CD4-positive, alpha-beta T cell (primary cell): ENCODE measurements at regions not wholly inside any gene's neighbourhood (a gene's known extent, or its start where the extent isn't known, plus 50 kb on each side); places are given as distances from the start of the nearest gene placed in this dataset.

Experiments used
- ATAC-seq: fragments of 200-7000 bp; cut with Tn5 transposase; one replicate; pipeline ENCODE4 v1.10.0; 2022; ENCODE audit warnings: mild to moderate bottlenecking; ENCODE audit not compliant: poor library complexity
- CTCF ChIA-PET: fragments of 350-600 bp; sonication (Branson Sonifier 250); formaldehyde crosslinking; loops from one replicate; lab custom pipeline; 2021; ENCODE audit warnings: antibody characterized with exemption, inconsistent platforms; lab: Charles Lee
- POLR2A ChIA-PET: fragments of 350-600 bp; sonication (Branson Sonifier 250); formaldehyde crosslinking; loops from one replicate; lab custom pipeline; 2021; ENCODE audit warnings: antibody characterized with exemption, inconsistent platforms; lab: Charles Lee
- DNase-seq, 14 experiments: peaks; one replicate each; pipeline ENCODE4 v3.0.0-alpha.2; 2013 to 2020; ENCODE audit warnings: mixed read lengths in 2 of 14
- H3K27ac ChIP-seq, 2 donors: one replicate each; pipeline versions ENCODE4 v1.5.1 to v1.7.0; 2013; ENCODE audit warnings: low read length in 2 of 2, low read depth in 1 of 2, mild to moderate bottlenecking in 1 of 2
- H3K27me3 ChIP-seq, 2 experiments: 1 replicate in 1 of 2; 2 replicates in 1 of 2; pipeline versions ENCODE4 v1.6.1 to v1.7.0; 2013; ENCODE audit warnings: low read length in 2 of 2, control low read depth in 1 of 2, mild to moderate bottlenecking in 1 of 2, moderate library complexity in 1 of 2; ENCODE audit not compliant: insufficient read depth in 2 of 2, control insufficient read depth in 1 of 2
- H3K36me3 ChIP-seq: one replicate; pipeline ENCODE4 v1.6.1; 2013; ENCODE audit warnings: low read length, control low read depth; ENCODE audit not compliant: insufficient read depth
- H3K4me1 ChIP-seq: one replicate; pipeline ENCODE4 v1.6.1; 2013; ENCODE audit warnings: low read length, control low read depth; ENCODE audit not compliant: insufficient read depth
- H3K4me3 ChIP-seq: one replicate; pipeline ENCODE4 v1.5.1; 2013; ENCODE audit warnings: mild to moderate bottlenecking, low read length, moderate library complexity
- H3K9me3 ChIP-seq, 2 experiments: 1 replicate in 1 of 2; 2 replicates in 1 of 2; pipeline versions ENCODE4 v1.6.1 to v1.7.0; 2013; ENCODE audit warnings: low read length in 2 of 2, mild to moderate bottlenecking in 2 of 2, control low read depth in 1 of 2, moderate library complexity in 1 of 2; ENCODE audit not compliant: control insufficient read depth in 1 of 2, insufficient read depth in 1 of 2
- H3K27ac Mint-ChIP-seq: one replicate; pipeline ENCODE4 v1.8.0; 2020; ENCODE audit warnings: mixed read lengths
- H3K27me3 Mint-ChIP-seq: one replicate; pipeline ENCODE4 v1.8.0; 2021; ENCODE audit warnings: mixed read lengths
- H3K36me3 Mint-ChIP-seq: one replicate; pipeline ENCODE4 v1.8.0; 2021; ENCODE audit warnings: low read depth, mixed read lengths
- H3K4me1 Mint-ChIP-seq: one replicate; pipeline ENCODE4 v1.8.0; 2021; ENCODE audit warnings: low read depth, mixed read lengths
- H3K4me3 Mint-ChIP-seq: one replicate; pipeline ENCODE4 v1.8.0; 2020; ENCODE audit warnings: mild to moderate bottlenecking, mixed read lengths
- H3K9me3 Mint-ChIP-seq: one replicate; pipeline ENCODE4 v1.8.0; 2020; ENCODE audit warnings: mixed read lengths
- CTCF ChIP-seq: fragments of 200-600 bp; IDR thresholded peaks from one replicate; pipeline ENCODE4 v1.8.0; 2022; ENCODE audit warnings: antibody characterized with exemption, mild to moderate bottlenecking
- intact Hi-C, 2 experiments: fragments of 100-400 bp; cut with DNase I in 1 of 2; cut with micrococcal nuclease in 1 of 2; formaldehyde crosslinking; loops; one replicate each; pipeline versions ENCODE4 v1.15.1 to v1.9.0; 2023 to 2025; cut with DNase I, micrococcal nuclease

- TF ChIP-seq CTCF: no peak
These were observed 355.8 kb upstream of the IL12A start for GRCh38 chr3:159632851-159633250.

GRCh38 chr3:159634483-159634882 lies 354.2 kb upstream of the IL12A start:
- no peak overlapping the region for H3K27ac Mint-ChIP-seq
- DNase-seq (no peak), ATAC-seq (no peak)
- ChIA-PET POLR2A (no interaction called here), CTCF (no interaction called here)
- TF ChIP-seq CTCF: no peak
- no peak overlapping the region for H3K4me3 Mint-ChIP-seq
- no peaks in the 10 kb centered on the region for H3K9me3 Mint-ChIP-seq
- Histone ChIP-seq H3K4me1 (no peaks in the 10 kb centered on the region), H3K36me3 (no peaks in the 10 kb centered on the region), H3K9me3 (no peaks in the 10 kb centered on the region), H3K27ac (no peak overlapping the region), H3K4me3 (no peak overlapping the region), H3K27me3 (no peaks in the 10 kb centered on the region)
- no peaks in the 10 kb centered on the region for H3K27me3 Mint-ChIP-seq
- H3K4me1 Mint-ChIP-seq: no peaks in the 10 kb centered on the region
- H3K36me3 Mint-ChIP-seq: no peaks in the 10 kb centered on the region
- intact Hi-C loops: no loop called here

More at GRCh38 chr3:159632851-159633250, 355.8 kb upstream of the IL12A start:
- H3K27ac Mint-ChIP-seq: no peak overlapping the region
- H3K27me3 ChIP-seq: no peaks in the 10 kb centered on the region
- ATAC-seq (no peak), DNase-seq (no peak)
- no peaks in the 10 kb centered on the region for H3K4me1 ChIP-seq
- H3K4me1 Mint-ChIP-seq: no peaks in the 10 kb centered on the region
- no peaks in the 10 kb centered on the region for H3K9me3 Mint-ChIP-seq
- no peaks in the 10 kb centered on the region for H3K36me3 ChIP-seq
- ChIA-PET CTCF (no interaction called here), POLR2A (no interaction called here)
- no peak overlapping the region for H3K27ac ChIP-seq
- no peak overlapping the region for H3K4me3 Mint-ChIP-seq
- H3K4me3 ChIP-seq: no peak overlapping the region
- no peaks in the 10 kb centered on the region for H3K9me3 ChIP-seq
- H3K27me3 Mint-ChIP-seq: no peaks in the 10 kb centered on the region
- no peaks in the 10 kb centered on the region for H3K36me3 Mint-ChIP-seq
- intact Hi-C loops: no loop called here

- CTCF ChIA-PET: no interaction called here
- H3K27me3 ChIP-seq: no peaks in the 10 kb centered on the region
- no peaks in the 10 kb centered on the region for H3K9me3 ChIP-seq
- POLR2A ChIA-PET: no interaction called here
- DNase-seq (no peak), ATAC-seq (no peak)
- Mint-ChIP-seq H3K36me3 (no peaks in the 10 kb centered on the region), H3K4me3 (no peak overlapping the region), H3K4me1 (no peaks in the 10 kb centered on the region), H3K27me3 (no peaks in the 10 kb centered on the region), H3K9me3 (no peaks in the 10 kb centered on the region), H3K27ac (no peak overlapping the region)
- no peaks in the 10 kb centered on the region for H3K4me1 ChIP-seq
- TF ChIP-seq CTCF: no peak
- H3K4me3 ChIP-seq: no peak overlapping the region
- intact Hi-C loops: no loop called here
- no peaks in the 10 kb centered on the region for H3K36me3 ChIP-seq
- no peak overlapping the region for H3K27ac ChIP-seq
These were observed 353.5 kb upstream of the IL12A start for GRCh38 chr3:159635047-159635641.
